Prostate gland (tissue), 2 donors: ENCODE measurements at regions not wholly inside any gene's neighbourhood (a gene's known extent, or its start where the extent isn't known, plus 50 kb on each side); places are given as distances from the start of the nearest gene placed in this dataset.

ENCODE experiments used
- POLR2A ChIP-seq: fragments of 450-650 bp; IDR thresholded peaks from one replicate; pipeline ENCODE4 v1.6.1; 2016; ENCODE audit warnings: antibody characterized with exemption, mild to moderate bottlenecking
- TF ChIP-seq, protein P1 (sequence below), 4 experiments: fragments of 200-600 bp in 2 of 4; fragments of 450-650 bp in 2 of 4; sonication (generic) in 2 of 4; IDR thresholded peaks; 1 replicate in 3 of 4; 2 replicates in 1 of 4; pipeline ENCODE4 v1.5.1; 2016 to 2019; ENCODE audit warnings: antibody characterized with exemption in 4 of 4, mild to moderate bottlenecking in 2 of 4, moderate library complexity in 2 of 4

DNA sequence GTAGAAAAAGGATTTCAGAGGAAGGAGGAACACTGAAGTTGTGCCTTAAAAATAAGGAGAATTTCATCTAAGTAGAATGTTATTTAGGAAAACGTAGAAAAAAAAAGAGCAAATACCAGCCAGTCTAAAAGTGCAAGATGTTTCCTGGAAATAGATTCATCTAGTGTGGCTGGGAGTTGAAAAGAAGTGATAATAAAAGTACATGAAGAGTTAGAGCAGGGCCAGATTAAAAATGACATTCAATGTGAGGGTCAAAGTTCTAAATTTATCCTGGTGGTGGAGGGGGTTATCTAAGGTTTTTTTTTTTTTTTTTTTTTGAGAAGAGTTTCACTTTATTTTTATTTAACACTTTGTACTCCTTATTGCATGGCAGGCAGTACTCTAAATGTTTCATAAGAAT is 289.3 kb downstream of the MDFIC start:
- TF ChIP-seq, protein P1, sequence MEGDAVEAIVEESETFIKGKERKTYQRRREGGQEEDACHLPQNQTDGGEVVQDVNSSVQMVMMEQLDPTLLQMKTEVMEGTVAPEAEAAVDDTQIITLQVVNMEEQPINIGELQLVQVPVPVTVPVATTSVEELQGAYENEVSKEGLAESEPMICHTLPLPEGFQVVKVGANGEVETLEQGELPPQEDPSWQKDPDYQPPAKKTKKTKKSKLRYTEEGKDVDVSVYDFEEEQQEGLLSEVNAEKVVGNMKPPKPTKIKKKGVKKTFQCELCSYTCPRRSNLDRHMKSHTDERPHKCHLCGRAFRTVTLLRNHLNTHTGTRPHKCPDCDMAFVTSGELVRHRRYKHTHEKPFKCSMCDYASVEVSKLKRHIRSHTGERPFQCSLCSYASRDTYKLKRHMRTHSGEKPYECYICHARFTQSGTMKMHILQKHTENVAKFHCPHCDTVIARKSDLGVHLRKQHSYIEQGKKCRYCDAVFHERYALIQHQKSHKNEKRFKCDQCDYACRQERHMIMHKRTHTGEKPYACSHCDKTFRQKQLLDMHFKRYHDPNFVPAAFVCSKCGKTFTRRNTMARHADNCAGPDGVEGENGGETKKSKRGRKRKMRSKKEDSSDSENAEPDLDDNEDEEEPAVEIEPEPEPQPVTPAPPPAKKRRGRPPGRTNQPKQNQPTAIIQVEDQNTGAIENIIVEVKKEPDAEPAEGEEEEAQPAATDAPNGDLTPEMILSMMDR (IDR thresholded peaks at IDR 0.05) = no peak
- TF ChIP-seq POLR2A = no peak
